Testis (tissue), 2 donors: ENCODE measurements at regions not wholly inside any gene's neighbourhood (a gene's known extent, or its start where the extent isn't known, plus 50 kb on each side); places are given as distances from the start of the nearest gene placed in this dataset.

ENCODE experiments used
- DNase-seq: peaks from one replicate; pipeline ENCODE4 v3.0.0-alpha.2; 2019
- H3K27ac ChIP-seq, 2 donors: fragments of 200-600 bp; sonication (generic); one replicate each; pipeline ENCODE4 v1.5.1; 2019
- H3K27me3 ChIP-seq: fragments of 200-600 bp; sonication (generic); one replicate; pipeline ENCODE4 v1.5.1; 2019
- H3K36me3 ChIP-seq: fragments of 200-600 bp; sonication (generic); one replicate; pipeline ENCODE4 v1.5.1; 2017; ENCODE audit warnings: low read depth; ENCODE audit errors: missing control alignments
- H3K4me1 ChIP-seq: fragments of 200-600 bp; sonication (generic); one replicate; pipeline ENCODE4 v1.5.1; 2019
- H3K4me3 ChIP-seq, 2 donors: fragments of 200-600 bp; sonication (generic); one replicate each; pipeline ENCODE4 v1.5.1; 2017 to 2019
- H3K9me3 ChIP-seq: fragments of 200-600 bp; sonication (generic); one replicate; pipeline ENCODE4 v1.5.1; 2017
- POLR2A ChIP-seq: fragments of 450-650 bp; IDR thresholded peaks from one replicate; pipeline ENCODE4 v1.6.1; 2017; ENCODE audit warnings: antibody characterized with exemption, mild to moderate bottlenecking, moderate library complexity
- WGBS, 2 donors: methylation state at CpG; one replicate each; pipeline ENCODE4 v1.1.5; 2018; 5-methylcytosine and 5-hydroxymethylcytosine counted together
- intact Hi-C: fragments of 100-400 bp; cut with DNase I; formaldehyde crosslinking; loops from one replicate; pipeline ENCODE4 v1.15.1; 2023; ENCODE audit warnings: low total_unique reads
- TF ChIP-seq, protein P1 (sequence below), 3 experiments: fragments of 450-650 bp in 2 of 3; fragments of 200-600 bp in 1 of 3; sonication (generic) in 1 of 3; IDR thresholded peaks; one replicate each; pipeline ENCODE4 v1.5.1; 2016 to 2019; ENCODE audit warnings: antibody characterized with exemption in 3 of 3, mild to moderate bottlenecking in 2 of 3, moderate library complexity in 1 of 3

DNA sequence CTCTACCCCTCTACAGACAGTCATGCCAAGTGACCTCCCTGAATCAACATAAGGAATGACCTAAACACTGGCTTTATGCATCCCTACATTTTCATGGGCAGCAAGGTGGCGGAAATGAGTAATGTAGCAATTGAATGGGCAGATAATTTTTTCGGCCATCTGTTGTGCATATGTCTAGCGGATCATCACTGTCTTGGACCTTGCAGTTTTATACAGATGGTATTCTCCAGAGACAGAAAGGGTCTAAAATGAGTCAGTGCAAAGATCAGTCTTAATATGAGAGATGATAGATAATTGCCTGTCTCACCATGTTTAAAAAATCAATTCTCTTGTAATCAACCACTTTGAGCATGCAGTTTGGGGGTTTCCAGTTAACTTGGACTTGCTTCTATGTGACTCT is 177.3 kb upstream of the DKK2 start:
- Histone ChIP-seq H3K4me1 (no peaks in the 10 kb centered on the region), H3K4me3 (no peak overlapping the region), H3K9me3 (no peaks in the 10 kb centered on the region), H3K27me3 (no peaks in the 10 kb centered on the region), H3K27ac (no peak overlapping the region), H3K36me3 (no peaks in the 10 kb centered on the region)
- 92 to 96% methylated on average over 3 of the region's 3 CpGs for WGBS, 2 donors
- TF ChIP-seq POLR2A, result no peak
- TF ChIP-seq, protein P1, sequence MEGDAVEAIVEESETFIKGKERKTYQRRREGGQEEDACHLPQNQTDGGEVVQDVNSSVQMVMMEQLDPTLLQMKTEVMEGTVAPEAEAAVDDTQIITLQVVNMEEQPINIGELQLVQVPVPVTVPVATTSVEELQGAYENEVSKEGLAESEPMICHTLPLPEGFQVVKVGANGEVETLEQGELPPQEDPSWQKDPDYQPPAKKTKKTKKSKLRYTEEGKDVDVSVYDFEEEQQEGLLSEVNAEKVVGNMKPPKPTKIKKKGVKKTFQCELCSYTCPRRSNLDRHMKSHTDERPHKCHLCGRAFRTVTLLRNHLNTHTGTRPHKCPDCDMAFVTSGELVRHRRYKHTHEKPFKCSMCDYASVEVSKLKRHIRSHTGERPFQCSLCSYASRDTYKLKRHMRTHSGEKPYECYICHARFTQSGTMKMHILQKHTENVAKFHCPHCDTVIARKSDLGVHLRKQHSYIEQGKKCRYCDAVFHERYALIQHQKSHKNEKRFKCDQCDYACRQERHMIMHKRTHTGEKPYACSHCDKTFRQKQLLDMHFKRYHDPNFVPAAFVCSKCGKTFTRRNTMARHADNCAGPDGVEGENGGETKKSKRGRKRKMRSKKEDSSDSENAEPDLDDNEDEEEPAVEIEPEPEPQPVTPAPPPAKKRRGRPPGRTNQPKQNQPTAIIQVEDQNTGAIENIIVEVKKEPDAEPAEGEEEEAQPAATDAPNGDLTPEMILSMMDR (IDR thresholded peaks at IDR 0.05), result no peak
- DNase-seq, result no peak
- intact Hi-C loops, result no loop called here

DNA sequence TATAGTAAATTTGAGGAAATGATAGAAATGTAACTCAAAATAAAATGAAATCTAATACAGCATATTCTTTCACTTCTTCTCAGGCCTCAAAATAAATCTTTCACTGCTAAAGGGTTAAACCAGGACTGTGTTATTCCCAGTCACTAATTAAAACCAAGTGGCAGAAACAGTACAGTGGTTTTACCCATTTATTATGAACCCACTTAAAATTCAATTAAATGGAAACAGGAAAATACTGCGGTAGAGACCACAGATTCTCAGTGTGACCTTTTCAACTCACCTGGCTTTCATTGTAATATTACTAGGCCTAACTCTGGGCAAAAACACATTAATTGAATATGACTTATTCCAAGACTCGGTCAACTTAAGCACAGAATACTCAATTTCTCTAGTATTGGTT is 176.5 kb upstream of the DKK2 start:
- WGBS, 2 donors, result 88 to 100% methylated on average over 2 of the region's 2 CpGs
- no peaks in the 10 kb centered on the region for H3K36me3 ChIP-seq
- no peaks in the 10 kb centered on the region for H3K9me3 ChIP-seq
- no peak for DNase-seq
- TF ChIP-seq, protein P1 (IDR thresholded peaks at IDR 0.05), result no peak
- no peak for TF ChIP-seq POLR2A
- H3K27ac ChIP-seq, result no peak overlapping the region
- no peak overlapping the region for H3K4me3 ChIP-seq
- intact Hi-C loops, result no loop called here
- H3K27me3 ChIP-seq, result no peaks in the 10 kb centered on the region
- H3K4me1 ChIP-seq, result no peaks in the 10 kb centered on the region

DNA sequence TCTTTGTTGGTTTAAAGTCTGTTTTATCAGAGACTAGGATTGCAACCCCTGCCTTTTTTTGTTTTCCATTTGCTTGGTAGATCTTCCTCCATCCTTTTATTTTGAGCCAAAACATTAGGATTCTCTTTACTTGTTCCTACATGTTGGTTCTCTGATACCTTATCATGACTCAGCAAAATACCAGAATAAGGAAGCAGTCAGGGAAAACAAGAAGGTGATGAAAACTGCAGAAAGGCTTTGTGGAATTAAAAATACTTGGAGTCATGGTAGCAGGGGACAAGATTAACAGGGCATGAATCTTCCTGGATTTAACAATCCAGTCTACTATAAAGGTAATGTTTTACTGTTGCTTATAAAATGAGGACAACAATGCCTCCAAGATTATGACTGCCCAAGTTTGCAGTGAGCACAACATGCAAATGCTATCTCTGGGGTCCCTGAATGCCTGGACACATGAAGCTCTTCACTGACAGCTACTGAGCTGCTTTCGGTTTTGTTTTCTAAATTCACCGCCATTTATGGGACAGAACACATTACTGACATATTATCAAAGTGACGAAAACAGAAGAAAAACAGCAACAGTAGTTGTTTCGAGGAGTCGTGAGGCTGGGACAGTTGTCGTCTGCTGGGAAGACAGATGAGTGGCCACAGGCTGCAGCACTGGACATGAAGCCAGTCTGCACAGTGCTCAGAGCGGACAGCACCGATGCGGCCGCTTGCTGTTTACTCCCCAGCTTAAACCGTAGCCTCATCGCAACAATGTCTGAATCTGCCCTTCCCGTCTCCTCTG is 174.5 kb upstream of the DKK2 start:
- TF ChIP-seq POLR2A, result no peak
- TF ChIP-seq, protein P1 (IDR thresholded peaks at IDR 0.05), result no peak
- Histone ChIP-seq H3K4me1 (no peaks in the 10 kb centered on the region), H3K27me3 (no peaks in the 10 kb centered on the region), H3K27ac (no peak overlapping the region), H3K36me3 (no peaks in the 10 kb centered on the region), H3K4me3 (no peak overlapping the region), H3K9me3 (no peaks in the 10 kb centered on the region)
- WGBS, 2 donors, result 51 to 67% methylated on average over 13 of the region's 13 CpGs
- intact Hi-C loops, result no loop called here
- no peak for DNase-seq

DNA sequence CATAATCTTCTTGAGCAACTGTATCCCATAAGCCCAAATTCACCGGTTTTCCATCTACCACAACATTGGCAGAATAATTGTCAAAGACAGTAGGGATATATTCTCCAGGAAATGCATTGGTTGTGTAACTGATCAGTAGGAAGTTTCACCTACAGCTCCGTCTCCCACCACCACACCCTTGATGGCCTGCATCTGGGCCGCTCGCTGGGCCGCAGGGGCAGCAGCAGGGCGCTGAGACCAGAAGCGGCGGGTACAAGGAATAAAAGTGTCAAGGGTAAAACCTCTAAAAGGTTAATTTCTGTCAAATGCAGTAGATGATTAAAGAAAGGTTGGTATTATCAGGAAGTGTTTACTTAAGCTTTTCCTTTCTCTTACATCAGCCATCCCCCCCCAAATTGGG is 167.6 kb upstream of the DKK2 start:
- Histone ChIP-seq H3K4me3 (no peak overlapping the region), H3K27ac (no peak overlapping the region), H3K9me3 (no peaks in the 10 kb centered on the region), H3K36me3 (no peaks in the 10 kb centered on the region), H3K27me3 (no peaks in the 10 kb centered on the region), H3K4me1 (no peaks in the 10 kb centered on the region)
- TF ChIP-seq, protein P1 (IDR thresholded peaks at IDR 0.05), result no peak
- no peak for TF ChIP-seq POLR2A
- WGBS, 2 donors, result 90 to 94% methylated on average over 8 of the region's 8 CpGs
- intact Hi-C loops, result no loop called here
- DNase-seq, result no peak

DNA sequence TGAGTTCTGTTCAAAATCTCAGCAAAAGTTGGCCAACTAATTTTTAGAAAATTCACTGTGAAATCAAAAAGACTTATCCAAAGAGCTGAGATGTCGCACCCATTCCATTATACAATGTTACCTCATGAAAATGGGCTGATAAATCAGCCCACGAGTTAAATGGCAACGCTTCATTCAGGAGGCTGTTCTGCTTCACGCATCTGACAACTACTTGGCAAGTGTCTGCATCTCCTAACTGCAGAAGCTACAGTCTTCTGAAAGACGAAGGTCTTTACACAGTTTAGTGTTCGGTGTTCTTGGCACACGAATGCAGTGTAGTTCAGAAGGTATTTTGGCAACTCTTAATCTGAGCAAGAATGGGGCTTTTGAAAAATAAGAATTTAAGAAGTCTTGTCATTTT is 166.6 kb upstream of the DKK2 start:
- intact Hi-C loops, result no loop called here
- WGBS, 2 donors, result 61 to 71% methylated on average over 7 of the region's 7 CpGs
- no peak for TF ChIP-seq POLR2A
- TF ChIP-seq, protein P1 (IDR thresholded peaks at IDR 0.05), result no peak
- no peaks in the 10 kb centered on the region for H3K9me3 ChIP-seq
- H3K27me3 ChIP-seq, result no peaks in the 10 kb centered on the region
- H3K4me3 ChIP-seq, result no peak overlapping the region
- no peaks in the 10 kb centered on the region for H3K36me3 ChIP-seq
- no peak for DNase-seq
- no peak overlapping the region for H3K27ac ChIP-seq
- no peaks in the 10 kb centered on the region for H3K4me1 ChIP-seq
